ENCODE measurements at regions not wholly inside any gene's neighbourhood (a gene's known extent, or its start where the extent isn't known, plus 50 kb on each side); places are given as distances from the start of the nearest gene placed in this dataset.

- no peak overlapping the region for H3K4me3 ChIP-seq (ENCODE audit: low read depth, low read length)
- DNase-seq (ENCODE audit: low read depth): peak; percentile 71
- peak; percentile 53 for TF ChIP-seq CTCF (IDR thresholded peaks at IDR 0.05; ENCODE audit: insufficient read depth, low read depth, low read length, missing control alignments)
Observed at GRCh38 chr4:14871676-14872430, 130.4 kb upstream of the CPEB2 start.

DNA sequence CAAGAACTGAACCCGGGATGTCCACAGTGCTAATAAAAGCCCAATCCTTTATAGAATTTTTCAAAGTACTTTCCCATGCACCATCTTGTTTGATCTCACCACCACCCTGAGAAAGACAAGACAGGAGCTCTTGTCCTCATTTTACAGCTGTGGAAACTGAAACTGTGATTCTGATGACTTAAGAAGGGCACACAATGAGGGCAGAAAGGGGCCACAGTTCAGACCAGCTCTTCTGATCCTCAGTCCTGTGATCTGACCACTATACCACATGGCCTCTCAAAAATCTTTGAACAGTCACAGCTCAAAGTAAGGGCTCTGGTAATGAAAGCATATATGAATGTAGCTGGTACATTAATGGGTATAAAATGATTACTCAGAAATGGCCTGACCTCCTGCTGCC lies 127.3 kb upstream of the CPEB2 start:
- no peak overlapping the region for H3K4me3 ChIP-seq (ENCODE audit: low read depth, low read length)
- DNase-seq (ENCODE audit: low read depth): peak; percentile 92
- no peak for TF ChIP-seq CTCF (IDR thresholded peaks at IDR 0.05; ENCODE audit: insufficient read depth, low read depth, low read length, missing control alignments)

GRCh38 chr4:14877246-14878225 lies 124.7 kb upstream of the CPEB2 start:
- no peak overlapping the region for H3K4me3 ChIP-seq (ENCODE audit: low read depth, low read length)
- DNase-seq (ENCODE audit: low read depth): peak; percentile 73
- no peak for TF ChIP-seq CTCF (IDR thresholded peaks at IDR 0.05; ENCODE audit: insufficient read depth, low read depth, low read length, missing control alignments)

GRCh38 chr4:14878681-14879080 lies 123.6 kb upstream of the CPEB2 start:
- TF ChIP-seq CTCF (IDR thresholded peaks at IDR 0.05; ENCODE audit: insufficient read depth, low read depth, low read length, missing control alignments): no peak
- DNase-seq (ENCODE audit: low read depth): no peak
- no peak overlapping the region for H3K4me3 ChIP-seq (ENCODE audit: low read depth, low read length)

- DNase-seq (ENCODE audit: low read depth): no peak
- no peak overlapping the region for H3K4me3 ChIP-seq (ENCODE audit: low read depth, low read length)
- no peak for TF ChIP-seq CTCF (IDR thresholded peaks at IDR 0.05; ENCODE audit: insufficient read depth, low read depth, low read length, missing control alignments)
Observed at GRCh38 chr4:14879683-14880082, 122.6 kb upstream of the CPEB2 start.

DNA sequence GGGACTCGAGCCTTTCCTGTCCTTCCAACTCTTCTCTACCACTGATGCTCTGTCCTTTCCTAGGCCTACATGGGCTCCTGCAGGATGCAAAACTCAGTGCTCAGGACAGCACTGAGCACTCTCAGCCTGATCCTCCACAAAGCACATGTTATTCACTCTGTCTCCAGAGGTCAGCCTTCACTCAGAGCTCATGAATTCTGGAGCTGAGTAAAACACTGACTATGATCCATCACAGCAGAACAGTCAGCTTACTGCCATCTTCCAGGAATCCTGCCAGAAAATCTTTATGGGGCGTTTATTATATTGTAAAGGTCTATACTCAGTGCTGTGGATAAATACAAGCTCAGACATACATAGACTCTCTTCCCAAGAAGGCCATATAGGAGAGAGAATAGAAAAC lies 121.5 kb upstream of the CPEB2 start:
- no peak for TF ChIP-seq CTCF (IDR thresholded peaks at IDR 0.05; ENCODE audit: insufficient read depth, low read depth, low read length, missing control alignments)
- no peak for DNase-seq (ENCODE audit: low read depth)
- no peak overlapping the region for H3K4me3 ChIP-seq (ENCODE audit: low read depth, low read length)

Measured in GM12865 (cell line).